NCI-H2107 treated with DMSO at 0.1 percent for 48 hours (cell line): ENCODE measurements at regions not wholly inside any gene's neighbourhood (a gene's known extent, or its start where the extent isn't known, plus 50 kb on each side); places are given as distances from the start of the nearest gene placed in this dataset.

Experiments used
- DNase-seq: peaks from one replicate; lab custom pipeline; 2025; ENCODE audit not compliant: unreplicated experiment; lab: John Stamatoyannopoulos, UW

DNA sequence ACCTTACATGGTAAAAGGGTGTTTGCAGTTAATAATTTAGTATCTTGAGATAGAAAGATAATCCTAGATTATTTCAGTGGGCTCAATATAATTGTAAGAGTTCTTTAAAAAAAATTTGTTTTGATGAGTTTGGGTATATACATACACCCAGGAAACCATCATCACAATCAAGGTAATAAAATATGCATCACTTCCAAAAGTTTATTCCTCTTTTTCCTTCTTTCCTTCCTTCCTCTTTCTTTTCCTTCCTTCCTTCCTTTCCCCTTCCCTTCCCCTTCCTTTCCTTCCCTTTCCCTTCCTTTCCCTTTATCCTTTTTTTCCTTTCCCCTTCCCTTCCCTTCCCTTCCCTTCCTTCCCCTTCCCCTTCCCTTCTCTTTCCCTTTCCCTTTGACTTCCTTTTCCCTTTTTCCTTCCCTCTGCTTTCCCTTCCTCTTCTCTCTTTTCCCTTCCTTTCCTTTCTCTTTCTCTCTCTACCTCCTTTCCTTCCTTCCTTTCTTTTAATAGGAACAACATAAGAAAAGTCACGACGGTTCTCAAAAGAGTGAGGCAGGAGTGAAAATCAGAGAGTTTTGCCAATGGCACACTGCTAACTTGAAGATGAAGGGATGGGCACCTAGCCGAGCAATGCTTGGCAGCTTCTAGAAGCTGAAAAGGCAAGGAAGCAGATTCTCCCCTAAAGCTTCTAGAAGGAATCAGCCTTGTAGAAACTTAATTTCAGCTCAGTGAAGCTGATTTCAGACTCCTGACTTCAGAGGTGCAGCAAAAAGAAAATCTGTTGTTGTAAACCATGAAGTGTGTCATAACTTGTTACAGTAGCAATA lies 2050.2 kb upstream of the AGA start:
- no peak for DNase-seq

DNA sequence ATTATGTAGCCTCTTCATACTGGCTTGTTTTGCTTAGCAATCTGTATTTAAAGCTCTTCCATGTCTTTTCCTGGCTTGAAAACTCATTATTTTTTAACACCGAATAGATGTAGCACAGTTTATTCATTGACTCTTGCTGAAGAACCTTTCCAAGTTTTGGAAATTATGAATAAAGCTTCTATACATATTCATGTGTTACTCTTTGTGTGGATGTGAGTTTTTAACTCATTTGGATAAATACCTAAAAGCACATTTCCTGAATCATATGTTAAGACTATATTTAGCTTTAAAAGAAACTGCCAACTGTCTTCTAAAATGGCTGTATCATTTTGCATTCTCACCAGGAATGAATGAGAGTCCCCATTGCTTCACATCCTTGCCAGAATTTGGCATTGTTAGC lies 2061.7 kb upstream of the AGA start:
- no peak for DNase-seq

DNA sequence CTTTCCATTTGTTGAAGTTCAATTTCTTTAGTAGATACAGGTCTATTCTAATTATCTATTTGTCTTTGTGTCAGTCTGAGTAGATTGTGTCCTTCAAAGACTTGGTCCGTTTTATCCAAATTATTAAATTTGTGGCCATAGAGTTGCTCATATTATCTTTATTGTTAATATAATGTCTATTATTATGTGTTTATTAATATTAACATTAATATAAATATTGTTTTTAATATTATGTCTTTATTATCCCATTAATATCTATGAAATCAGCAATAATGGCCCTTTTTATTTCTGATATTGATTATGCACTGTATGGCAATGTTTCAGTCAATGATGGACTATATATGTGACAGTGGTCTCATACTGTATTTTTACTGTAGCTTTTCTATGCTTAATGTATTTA lies 2067.3 kb upstream of the AGA start:
- no peak for DNase-seq

DNA sequence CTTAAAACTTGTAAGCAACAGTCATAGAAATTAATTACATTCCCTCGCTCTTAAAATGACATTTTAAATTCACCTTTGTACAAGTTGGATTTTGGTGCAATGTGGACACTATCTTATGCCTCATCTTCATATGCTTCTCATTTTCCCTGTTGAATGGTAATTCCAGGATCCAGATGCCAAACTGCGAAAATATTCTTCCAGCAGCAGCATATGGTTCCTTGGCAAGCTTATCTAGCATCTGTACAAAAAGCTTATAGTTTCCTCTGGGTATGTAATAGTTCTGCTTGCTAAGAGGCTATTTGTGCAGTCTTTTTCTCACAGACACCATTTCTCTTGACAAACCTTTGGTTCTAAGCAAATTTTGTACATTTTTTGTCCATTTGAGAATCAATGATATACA lies 2079.7 kb upstream of the AGA start:
- DNase-seq: no peak

DNA sequence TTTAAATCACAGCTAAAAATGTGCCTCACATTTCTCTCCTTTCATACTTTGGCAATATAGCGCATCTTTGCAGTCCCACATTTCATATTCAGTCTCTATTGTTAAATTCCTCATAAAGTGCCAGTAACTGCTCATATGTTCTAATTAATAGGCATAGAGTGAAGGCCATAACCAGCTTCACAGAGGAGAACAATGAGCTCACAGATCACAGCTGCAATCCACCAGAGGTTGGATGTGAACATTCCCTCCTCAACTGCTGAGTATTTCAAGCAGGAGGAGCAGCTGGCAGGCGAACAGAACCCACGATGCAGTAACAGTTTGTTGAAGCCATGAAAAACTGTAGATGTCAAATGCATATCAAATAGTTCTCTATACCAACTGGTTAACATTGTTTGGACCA lies 2088.7 kb upstream of the AGA start:
- no peak for DNase-seq

DNA sequence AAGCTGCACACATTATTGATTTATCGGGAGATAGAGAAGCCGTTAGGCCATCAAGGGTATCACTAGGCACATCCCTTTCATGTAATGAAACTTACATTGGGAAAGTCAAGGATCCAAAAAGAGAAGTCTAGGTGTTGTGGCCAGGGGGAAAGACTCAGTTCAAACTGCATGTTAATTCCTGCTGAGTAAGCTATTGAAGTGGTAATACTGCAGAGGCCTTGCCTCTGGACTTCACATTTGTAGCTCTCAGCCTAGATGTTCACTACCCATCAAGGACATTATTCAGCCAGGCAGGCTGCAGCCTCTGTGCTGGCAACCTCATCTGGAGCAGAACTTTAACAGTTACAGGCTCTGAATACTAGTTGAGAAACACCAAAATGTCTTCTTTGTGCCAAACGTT lies 2094.5 kb upstream of the AGA start:
- no peak for DNase-seq

DNA sequence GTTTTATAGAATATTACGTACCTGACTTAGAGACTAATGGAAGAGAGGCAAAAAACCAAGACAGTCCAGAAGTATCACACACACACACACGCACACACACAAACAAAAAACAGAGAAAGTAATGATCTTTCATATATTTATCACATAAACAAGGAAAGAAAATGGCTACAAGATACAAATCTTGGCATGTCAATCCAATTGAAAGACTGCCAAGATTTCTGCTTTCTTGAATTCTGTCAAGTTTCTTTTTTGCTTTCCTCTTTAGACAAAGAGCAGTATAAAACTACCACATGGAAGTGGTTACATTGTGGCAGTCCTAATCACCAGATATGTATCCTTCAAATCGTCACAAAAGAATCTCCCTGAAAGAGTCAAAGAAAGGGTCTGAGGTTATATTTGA lies 2097.4 kb upstream of the AGA start:
- DNase-seq: no peak

DNA sequence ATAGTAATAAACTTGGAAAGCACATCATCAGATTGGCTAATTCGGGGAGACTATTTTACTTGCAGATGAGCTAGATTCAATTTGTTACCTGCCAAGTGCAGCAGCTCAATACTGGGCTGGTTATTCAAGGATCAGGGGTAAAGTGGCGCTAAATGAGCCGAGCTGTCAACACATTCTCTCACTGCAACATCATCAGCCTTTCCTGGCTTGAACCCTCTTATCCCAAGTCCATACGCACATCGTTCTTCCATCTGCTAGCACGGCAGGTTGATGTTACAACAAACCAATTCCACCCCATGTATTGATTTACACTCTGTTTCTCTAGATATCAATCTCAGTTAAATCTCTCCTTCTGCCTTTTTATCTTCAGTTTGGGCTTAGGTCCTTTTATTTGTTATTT lies 2101.5 kb upstream of the AGA start:
- DNase-seq: no peak

DNA sequence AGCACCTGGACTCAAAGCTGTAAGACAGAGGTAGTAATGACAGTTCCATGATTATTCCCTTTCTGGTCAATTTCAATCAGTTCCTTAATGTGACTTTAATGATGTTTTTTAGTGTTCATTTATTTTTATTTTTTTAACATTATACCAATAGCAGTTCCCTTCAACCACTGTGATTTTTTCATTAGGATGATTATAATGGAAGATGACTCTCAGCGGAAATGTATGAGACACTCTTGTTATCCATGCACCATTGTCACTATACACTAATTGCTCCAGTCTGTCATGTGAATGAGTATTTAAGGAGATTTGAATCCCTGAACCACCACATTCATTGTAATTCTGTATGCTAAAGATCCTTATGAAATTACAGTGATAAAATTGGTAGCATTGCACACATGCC lies 2102.3 kb upstream of the AGA start:
- DNase-seq: no peak

DNA sequence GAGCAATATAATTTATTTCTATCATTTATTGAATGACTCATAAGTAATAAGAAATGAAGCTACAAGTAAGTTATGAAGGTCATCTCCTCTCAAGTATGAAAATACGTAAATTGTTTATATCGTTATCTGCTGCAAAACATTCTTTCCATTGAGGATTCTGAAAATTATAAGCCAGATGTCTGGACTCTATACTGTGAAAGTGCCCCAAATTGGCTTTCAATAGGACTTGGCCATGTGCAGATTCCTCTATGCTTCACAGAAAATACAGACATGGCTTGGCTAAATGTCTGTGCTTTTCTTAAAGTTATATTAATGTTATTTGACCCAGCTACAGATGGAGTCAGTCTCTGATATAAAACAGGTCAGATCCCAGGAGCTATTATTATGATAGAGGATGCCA lies 2109.9 kb upstream of the AGA start:
- no peak for DNase-seq

DNA sequence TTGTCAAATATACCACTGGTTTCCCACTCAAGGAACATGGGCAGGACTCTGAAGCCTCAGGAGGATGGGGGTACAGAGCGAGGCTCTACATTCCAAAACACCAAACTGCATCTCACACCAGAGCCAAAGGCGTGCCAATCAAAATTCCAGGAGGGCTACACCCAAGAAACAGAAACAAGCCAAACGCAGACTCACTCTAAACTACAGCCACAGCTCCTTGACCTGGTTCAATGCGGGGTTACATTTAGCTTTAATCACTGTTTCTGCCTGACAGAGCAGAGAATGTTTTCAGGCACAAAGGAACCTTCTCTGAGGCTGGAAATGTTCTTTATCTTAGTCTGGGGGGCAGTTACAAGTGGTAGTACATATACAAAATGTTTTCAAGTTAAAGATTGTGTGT lies 2121.5 kb upstream of the AGA start:
- DNase-seq: no peak

DNA sequence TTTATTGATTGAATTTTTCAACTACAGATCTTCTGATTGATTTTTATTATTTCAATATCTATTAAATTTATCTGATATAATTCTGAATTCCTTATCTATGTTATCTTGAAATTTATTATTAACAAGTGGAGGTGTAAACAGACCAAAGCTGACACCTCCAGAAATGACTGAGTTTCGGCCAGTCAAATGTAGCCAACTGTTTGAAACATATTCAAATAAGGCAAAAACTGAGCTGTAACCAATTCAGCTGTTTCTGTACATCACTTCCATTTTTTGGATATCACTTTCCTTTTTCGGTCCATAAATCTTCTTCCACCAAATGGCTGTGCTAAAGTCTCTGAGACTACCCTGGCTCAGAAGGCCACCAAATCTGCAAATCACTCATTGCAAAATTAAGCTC lies 2127.3 kb upstream of the AGA start:
- no peak for DNase-seq

DNA sequence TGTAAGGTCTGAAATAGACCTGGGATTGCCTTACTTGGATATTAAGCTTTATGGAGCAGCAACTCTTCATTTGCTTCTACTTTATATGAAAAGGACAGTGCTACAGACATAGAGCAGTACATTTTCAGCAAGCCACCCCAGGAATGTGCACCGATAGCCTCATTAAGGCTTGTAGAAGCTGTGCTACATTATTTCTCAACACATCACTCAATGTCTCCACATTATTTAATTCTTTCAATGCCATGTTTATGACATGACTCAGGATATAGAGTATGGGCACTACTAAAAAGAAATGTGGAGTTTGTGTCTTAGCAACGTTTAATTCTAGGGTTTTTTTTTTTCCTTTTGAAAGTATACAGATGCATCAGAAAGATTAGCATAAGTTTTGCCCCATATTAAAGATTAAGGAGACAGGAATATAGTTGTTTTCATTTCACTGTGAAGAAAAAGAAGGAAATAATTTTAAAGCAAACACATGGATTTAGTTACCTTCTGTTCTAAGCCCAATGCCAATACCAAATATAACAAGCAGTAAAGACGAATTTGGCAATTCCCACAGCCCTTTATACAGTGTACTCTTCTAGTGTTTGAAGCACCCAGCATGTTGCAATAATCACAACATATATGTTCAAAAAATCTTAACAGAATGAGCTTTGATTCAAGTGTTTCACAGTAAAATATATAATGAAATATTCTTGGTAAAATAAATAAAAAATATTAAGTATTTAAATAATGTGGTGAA lies 2140.1 kb upstream of the AGA start:
- no peak for DNase-seq

DNA sequence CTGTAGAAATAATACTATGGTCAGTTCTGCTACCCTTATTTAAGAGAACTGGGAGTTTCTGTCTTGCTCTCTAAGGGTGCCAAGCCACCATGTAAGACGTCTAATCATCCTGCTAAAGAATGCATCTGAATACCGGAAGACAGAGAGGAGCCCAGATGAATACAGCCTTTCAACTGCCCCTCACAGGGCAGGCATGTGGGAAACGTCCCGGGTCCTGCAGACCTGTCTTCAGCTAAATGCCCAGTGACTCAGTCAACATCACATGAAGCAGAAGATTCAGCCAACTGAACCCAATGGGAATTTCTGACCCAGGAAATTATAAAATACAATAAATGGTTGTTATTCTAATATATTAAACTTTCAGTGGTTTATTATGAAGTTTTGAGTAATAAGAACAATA lies 2141.0 kb upstream of the AGA start:
- no peak for DNase-seq

DNA sequence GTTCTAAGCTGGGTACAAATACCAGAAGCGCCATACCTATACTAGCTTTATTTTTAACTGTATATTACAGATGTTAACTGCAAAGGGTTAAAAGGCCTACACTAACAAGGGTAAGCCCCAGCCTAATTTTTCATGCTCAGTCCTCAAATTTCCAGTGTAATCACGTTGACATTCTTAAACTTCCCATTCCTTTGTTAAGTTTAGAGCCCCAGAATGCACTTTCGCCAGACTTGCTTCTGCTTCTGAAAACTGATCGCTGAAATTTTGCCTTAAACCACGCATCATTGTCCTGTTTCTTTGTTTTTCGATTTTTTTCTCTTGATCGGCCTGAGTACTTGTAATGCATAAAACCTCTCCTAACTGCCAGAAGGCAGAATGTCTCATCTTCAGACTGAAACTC lies 2141.9 kb upstream of the AGA start:
- DNase-seq: no peak

DNA sequence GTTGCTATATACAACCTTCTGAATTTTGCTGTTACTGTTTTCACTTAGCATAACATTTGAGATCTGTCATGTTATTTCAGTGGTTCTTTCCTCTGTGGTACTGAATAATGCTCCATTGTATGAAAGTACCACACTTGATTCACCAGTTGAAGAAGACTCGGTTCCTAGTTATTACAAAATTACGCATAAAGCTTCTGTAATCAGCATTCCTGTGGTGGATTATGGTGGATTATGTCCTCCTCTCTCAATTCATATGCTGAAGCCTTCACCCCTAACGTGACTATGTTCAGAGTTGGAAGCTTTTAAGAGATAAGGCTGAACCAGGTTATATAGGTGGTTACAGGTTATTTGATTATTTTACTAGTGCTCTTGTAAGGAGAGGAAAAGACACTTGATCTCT lies 2143.5 kb upstream of the AGA start:
- DNase-seq: no peak

DNA sequence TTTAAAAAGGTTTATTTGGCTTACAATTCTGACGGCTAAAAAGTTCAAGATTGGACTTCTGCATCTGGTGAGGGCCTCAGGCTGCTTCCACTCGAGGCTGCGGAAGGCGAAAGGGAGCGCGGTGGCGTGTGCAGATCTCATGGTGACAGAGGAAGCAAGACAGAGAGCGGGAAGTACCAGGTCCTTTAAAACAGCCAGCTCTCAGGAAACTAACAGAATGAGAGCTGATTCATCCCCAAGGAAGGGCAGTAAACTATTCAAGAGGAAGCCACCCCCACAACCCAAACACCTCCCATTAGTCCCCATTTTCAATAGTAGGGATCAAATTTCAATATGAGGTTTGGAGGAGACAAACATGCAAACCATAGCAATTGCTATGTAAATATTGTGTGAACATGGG lies 2144.2 kb upstream of the AGA start:
- no peak for DNase-seq

DNA sequence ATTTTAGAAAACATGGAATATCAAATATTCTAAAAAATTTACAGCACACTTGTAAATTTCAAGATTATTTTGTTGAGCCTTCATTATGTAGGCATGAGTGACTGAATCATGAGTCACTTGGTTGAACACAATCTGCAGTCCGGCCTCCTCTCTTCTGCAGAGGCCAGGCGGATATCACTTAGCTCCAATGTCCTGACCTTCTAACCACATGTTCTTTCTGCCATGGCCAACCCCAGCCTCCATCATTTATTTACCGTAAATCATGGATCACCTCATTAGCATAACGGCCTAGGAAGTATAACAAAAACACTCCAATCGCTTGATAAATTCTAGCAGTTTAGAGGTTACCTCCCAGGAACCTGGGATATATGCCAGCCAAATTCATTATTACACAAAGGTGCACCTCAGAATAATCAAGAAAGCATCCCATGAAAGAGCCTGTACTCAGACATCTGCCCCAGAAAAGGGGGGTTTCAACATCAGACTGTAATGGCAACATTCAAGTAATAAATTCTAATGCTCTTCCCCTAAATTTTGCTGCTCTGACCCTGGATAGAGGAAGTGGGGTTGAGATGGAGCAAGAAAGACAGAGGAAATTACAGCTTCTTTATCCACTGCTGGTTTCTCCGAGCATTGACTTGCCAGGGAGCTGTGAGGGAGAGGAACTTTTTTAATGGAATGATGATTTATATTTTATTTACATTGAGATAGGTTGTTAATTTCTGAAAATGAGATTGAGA lies 2153.6 kb upstream of the AGA start:
- DNase-seq: no peak

DNA sequence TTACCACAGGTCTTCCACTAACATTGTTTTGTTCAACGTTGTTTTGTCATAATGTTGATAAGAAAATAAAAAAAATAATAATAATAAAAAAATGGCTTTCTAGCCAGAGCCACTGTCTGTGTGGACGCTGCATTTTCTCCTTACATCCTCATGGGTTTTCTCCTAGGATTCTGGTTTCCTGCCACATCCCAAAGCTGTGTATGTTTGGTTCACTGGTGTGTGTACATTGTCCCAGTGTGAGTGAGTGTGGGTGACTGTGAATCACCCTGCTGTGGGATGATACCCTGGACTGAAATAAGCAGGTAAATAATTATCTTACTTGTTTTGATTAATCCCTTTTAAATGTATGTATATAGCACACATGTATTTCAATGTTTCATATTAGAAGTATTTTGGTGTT lies 2154.4 kb upstream of the AGA start:
- DNase-seq: no peak

DNA sequence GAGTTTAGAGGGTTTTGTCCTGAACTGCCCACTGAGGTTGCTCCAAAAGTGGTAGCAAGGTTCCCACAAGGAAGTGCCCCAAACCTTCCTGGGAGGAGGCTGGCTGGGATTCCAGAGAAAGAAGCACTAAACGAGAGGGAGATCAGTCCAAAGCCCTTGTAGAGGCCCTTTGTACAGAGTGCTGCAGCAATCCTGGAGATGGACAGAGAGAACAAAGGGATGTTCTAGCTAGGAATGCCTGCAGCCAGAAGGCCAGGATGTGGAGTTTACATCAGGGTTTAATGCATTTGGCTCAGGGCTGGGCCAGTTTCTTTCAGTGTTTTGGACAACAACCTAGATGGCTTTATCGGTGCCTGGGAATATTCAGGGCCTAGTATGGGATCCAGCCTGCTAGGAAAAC lies 2155.1 kb upstream of the AGA start:
- no peak for DNase-seq

DNA sequence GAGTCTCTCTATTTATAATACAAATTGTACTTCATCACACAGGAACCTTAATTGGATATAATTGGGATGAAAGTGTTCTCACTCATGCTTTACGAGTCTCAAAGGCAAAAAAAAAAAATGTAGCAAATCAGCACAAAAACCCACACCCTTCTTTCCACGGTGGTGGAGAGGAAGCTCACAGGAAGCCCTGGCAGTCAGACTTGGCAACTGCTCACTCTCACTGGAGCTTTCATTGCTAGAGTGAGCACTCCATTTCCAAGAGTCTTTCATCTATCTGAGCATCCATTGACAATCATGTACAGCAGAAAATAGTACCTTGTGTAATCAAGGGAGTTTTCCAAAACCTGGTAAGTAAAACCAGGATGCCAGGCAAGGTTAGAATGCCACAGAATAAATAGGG lies 2159.4 kb upstream of the AGA start:
- DNase-seq: no peak

DNA sequence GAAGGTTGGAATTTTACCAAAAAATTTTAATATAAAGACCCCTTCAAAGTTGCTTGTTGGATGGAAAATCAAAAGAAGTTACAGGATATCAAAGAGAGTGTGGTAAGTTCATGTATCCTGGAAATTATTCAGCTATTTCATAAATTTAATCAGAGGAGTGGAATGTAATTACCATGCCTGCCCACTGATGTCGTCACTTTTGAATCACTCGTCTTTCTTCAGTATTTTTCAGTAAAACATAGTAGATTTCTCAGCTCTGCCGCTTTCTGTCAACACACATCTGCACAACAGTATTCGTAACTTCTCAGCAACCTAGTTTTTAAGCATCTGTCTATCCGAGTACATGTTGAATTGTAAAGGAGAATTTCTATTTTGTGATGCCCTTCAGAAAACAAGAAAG lies 2163.0 kb upstream of the AGA start:
- no peak for DNase-seq
